PC-3 (cell line): ENCODE measurements at regions not wholly inside any gene's neighbourhood (a gene's known extent, or its start where the extent isn't known, plus 50 kb on each side); places are given as distances from the start of the nearest gene placed in this dataset.

Source experiments
- EZH2 ChIP-seq: fragments of 300-600 bp; sonication (generic); IDR thresholded peaks from one replicate; pipeline ENCODE4 v1.6.1; 2017; ENCODE audit warnings: antibody characterized with exemption, mild to moderate bottlenecking, low read length; ENCODE audit not compliant: unreplicated experiment
- EZH2phosphoT487 ChIP-seq: fragments of 300-600 bp; sonication (generic); IDR thresholded peaks from 2 replicates; pipeline ENCODE4 v1.6.1; 2018; ENCODE audit warnings: mild to moderate bottlenecking, antibody characterized with exemption, low read length, borderline replicate concordance
- TF ChIP-seq, protein P1 (sequence below): fragments of 300-600 bp; sonication (generic); conservative IDR thresholded peaks from 2 replicates; pipeline ENCODE4 v1.5.1; 2017; ENCODE audit warnings: antibody characterized with exemption, low read depth, mild to moderate bottlenecking, low read length

DNA sequence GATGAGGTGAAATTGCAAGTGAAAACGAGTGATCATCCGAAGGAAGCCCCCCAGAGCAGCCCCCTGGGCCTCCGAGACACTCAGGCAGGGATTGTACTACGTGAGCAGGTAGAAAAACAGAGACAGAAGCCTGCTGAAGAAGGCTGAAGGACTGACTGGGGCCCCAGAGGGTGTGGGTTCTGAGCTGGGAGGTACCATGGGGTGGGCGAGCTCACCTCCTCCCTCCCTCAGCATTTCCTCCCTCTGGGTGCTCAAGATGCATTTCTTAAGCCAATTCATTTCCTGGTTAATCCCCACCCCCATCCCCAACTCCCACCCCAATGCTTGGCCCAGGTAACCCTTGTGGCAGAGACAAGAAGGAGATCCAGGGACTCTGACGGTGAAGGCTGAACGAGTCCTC is 108.7 kb downstream of the BDH1 start:
- TF ChIP-seq, protein P1, sequence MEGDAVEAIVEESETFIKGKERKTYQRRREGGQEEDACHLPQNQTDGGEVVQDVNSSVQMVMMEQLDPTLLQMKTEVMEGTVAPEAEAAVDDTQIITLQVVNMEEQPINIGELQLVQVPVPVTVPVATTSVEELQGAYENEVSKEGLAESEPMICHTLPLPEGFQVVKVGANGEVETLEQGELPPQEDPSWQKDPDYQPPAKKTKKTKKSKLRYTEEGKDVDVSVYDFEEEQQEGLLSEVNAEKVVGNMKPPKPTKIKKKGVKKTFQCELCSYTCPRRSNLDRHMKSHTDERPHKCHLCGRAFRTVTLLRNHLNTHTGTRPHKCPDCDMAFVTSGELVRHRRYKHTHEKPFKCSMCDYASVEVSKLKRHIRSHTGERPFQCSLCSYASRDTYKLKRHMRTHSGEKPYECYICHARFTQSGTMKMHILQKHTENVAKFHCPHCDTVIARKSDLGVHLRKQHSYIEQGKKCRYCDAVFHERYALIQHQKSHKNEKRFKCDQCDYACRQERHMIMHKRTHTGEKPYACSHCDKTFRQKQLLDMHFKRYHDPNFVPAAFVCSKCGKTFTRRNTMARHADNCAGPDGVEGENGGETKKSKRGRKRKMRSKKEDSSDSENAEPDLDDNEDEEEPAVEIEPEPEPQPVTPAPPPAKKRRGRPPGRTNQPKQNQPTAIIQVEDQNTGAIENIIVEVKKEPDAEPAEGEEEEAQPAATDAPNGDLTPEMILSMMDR: no peak
- TF ChIP-seq EZH2phosphoT487 (no peak), EZH2 (no peak)
